Lower lobe of right lung (tissue), 2 donors: ENCODE measurements at regions not wholly inside any gene's neighbourhood (a gene's known extent, or its start where the extent isn't known, plus 50 kb on each side); places are given as distances from the start of the nearest gene placed in this dataset.

Experiments
- ATAC-seq, 2 donors: fragments of 200-7000 bp; cut with Tn5 transposase; one replicate each; pipeline ENCODE4 v1.9.1; 2020 to 2022; ENCODE audit warnings: mild to moderate bottlenecking in 2 of 2, moderate library complexity in 2 of 2
- DNase-seq: peaks from one replicate; pipeline ENCODE4 v3.0.0-alpha.2; 2020
- H3K27ac ChIP-seq: fragments of 200-600 bp; one replicate; pipeline ENCODE4 v1.8.0; 2022
- H3K27me3 ChIP-seq: fragments of 200-600 bp; one replicate; pipeline ENCODE4 v1.8.0; 2022; ENCODE audit warnings: low read depth
- H3K36me3 ChIP-seq: fragments of 200-600 bp; one replicate; pipeline ENCODE4 v1.8.0; 2022; ENCODE audit warnings: mild to moderate bottlenecking
- H3K4me1 ChIP-seq: fragments of 200-600 bp; one replicate; pipeline ENCODE4 v1.8.0; 2022
- H3K4me3 ChIP-seq: fragments of 200-600 bp; one replicate; pipeline ENCODE4 v1.8.0; 2022; ENCODE audit warnings: mild to moderate bottlenecking
- H3K9me3 ChIP-seq: fragments of 200-600 bp; one replicate; pipeline ENCODE4 v1.8.0; 2022
- CTCF ChIP-seq: fragments of 200-600 bp; IDR thresholded peaks from one replicate; pipeline ENCODE4 v1.8.0; 2022; ENCODE audit warnings: antibody characterized with exemption, mild to moderate bottlenecking
- intact Hi-C: fragments of 100-400 bp; cut with DNase I; formaldehyde crosslinking; loops from one replicate; pipeline ENCODE4 v1.11.0; 2022
- donor health status: DM: no; HTN: yes; CAD: no; lungs with severe emphysema.

GRCh38 chr4:126202226-126202625 is 887.5 kb downstream of the FAT4 start:
- ATAC-seq = no peak
- intact Hi-C loops = no loop called here
- no peak for TF ChIP-seq CTCF
- H3K27ac ChIP-seq = no peak overlapping the region
- no peak overlapping the region for H3K4me3 ChIP-seq
- no peaks in the 10 kb centered on the region for H3K9me3 ChIP-seq
- no peaks in the 10 kb centered on the region for H3K4me1 ChIP-seq
- no peak for DNase-seq
- no peaks in the 10 kb centered on the region for H3K36me3 ChIP-seq
- H3K27me3 ChIP-seq = no peaks in the 10 kb centered on the region

GRCh38 chr4:126207910-126208309 is 893.2 kb downstream of the FAT4 start:
- ATAC-seq (no peak), DNase-seq (no peak)
- Histone ChIP-seq H3K9me3 (no peaks in the 10 kb centered on the region), H3K27me3 (no peaks in the 10 kb centered on the region), H3K27ac (no peak overlapping the region), H3K36me3 (no peaks in the 10 kb centered on the region), H3K4me3 (no peak overlapping the region), H3K4me1 (no peaks in the 10 kb centered on the region)
- TF ChIP-seq CTCF = no peak
- intact Hi-C loops = no loop called here

GRCh38 chr4:126209147-126209546 is 894.4 kb downstream of the FAT4 start:
- H3K9me3 ChIP-seq = no peaks in the 10 kb centered on the region
- DNase-seq (no peak), ATAC-seq (no peak)
- H3K27ac ChIP-seq = no peak overlapping the region
- H3K4me3 ChIP-seq = no peak overlapping the region
- intact Hi-C loops = no loop called here
- no peaks in the 10 kb centered on the region for H3K36me3 ChIP-seq
- no peaks in the 10 kb centered on the region for H3K4me1 ChIP-seq
- no peak for TF ChIP-seq CTCF
- H3K27me3 ChIP-seq = no peaks in the 10 kb centered on the region

GRCh38 chr4:126213996-126214395 is 899.2 kb downstream of the FAT4 start:
- DNase-seq = peak; percentile 39
- Histone ChIP-seq H3K4me1 (no peaks in the 10 kb centered on the region), H3K36me3 (no peaks in the 10 kb centered on the region), H3K27me3 (no peaks in the 10 kb centered on the region), H3K27ac (no peak overlapping the region), H3K9me3 (no peaks in the 10 kb centered on the region), H3K4me3 (no peak overlapping the region)
- TF ChIP-seq CTCF = no peak
- intact Hi-C loops = no loop called here
- ATAC-seq = peak; percentile 75 to 85

- Histone ChIP-seq H3K27me3 (no peaks in the 10 kb centered on the region), H3K4me1 (no peaks in the 10 kb centered on the region), H3K9me3 (no peaks in the 10 kb centered on the region), H3K36me3 (no peaks in the 10 kb centered on the region), H3K4me3 (no peak overlapping the region), H3K27ac (no peak overlapping the region)
- DNase-seq = no peak
- intact Hi-C loops = no loop called here
- ATAC-seq = no peak
- no peak for TF ChIP-seq CTCF
These were observed 901.0 kb downstream of the FAT4 start for GRCh38 chr4:126215759-126216158.

- H3K36me3 ChIP-seq = no peaks in the 10 kb centered on the region
- ATAC-seq (no peak), DNase-seq (no peak)
- no peak for TF ChIP-seq CTCF
- H3K27me3 ChIP-seq = no peaks in the 10 kb centered on the region
- H3K9me3 ChIP-seq = no peaks in the 10 kb centered on the region
- H3K4me3 ChIP-seq = no peak overlapping the region
- no peak overlapping the region for H3K27ac ChIP-seq
- H3K4me1 ChIP-seq = no peaks in the 10 kb centered on the region
- intact Hi-C loops = no loop called here
These were observed 901.9 kb downstream of the FAT4 start for GRCh38 chr4:126216611-126217010.
